Left ventricle myocardium inferior (tissue), 1 donor: ENCODE measurements at regions not wholly inside any gene's neighbourhood (a gene's known extent, or its start where the extent isn't known, plus 50 kb on each side); places are given as distances from the start of the nearest gene placed in this dataset.

Experiments
- DNase-seq: peaks from one replicate; pipeline ENCODE4 v3.0.0-alpha.2; 2020
- H3K27ac ChIP-seq: fragments of 200-600 bp; replicated peaks from 2 replicates; pipeline ENCODE4 v1.8.0; 2021
- H3K27me3 ChIP-seq: fragments of 200-600 bp; 2 replicates; pipeline ENCODE4 v1.8.0; 2021; ENCODE audit warnings: low read depth
- H3K36me3 ChIP-seq: fragments of 200-600 bp; 2 replicates; pipeline ENCODE4 v1.8.0; 2021
- H3K4me1 ChIP-seq: fragments of 200-600 bp; 2 replicates; pipeline ENCODE4 v1.8.0; 2021
- H3K4me3 ChIP-seq: fragments of 200-600 bp; 2 replicates; pipeline ENCODE4 v1.8.0; 2021; ENCODE audit warnings: mild to moderate bottlenecking, moderate library complexity
- H3K9me3 ChIP-seq: fragments of 200-600 bp; replicated peaks from 2 replicates; pipeline ENCODE4 v1.8.0; 2021
- intact Hi-C: fragments of 100-400 bp; cut with micrococcal nuclease; formaldehyde crosslinking; loops from one replicate; pipeline ENCODE4 v1.11.0; 2022
- TF ChIP-seq, protein P1 (sequence below): fragments of 200-600 bp; IDR thresholded peaks from 2 replicates; pipeline ENCODE4 v1.8.0; 2021; ENCODE audit warnings: antibody characterized with exemption, mild to moderate bottlenecking, borderline replicate concordance
- donor health status: DM: no; HTN: yes; CAD: no; lungs with severe emphysema.

DNA sequence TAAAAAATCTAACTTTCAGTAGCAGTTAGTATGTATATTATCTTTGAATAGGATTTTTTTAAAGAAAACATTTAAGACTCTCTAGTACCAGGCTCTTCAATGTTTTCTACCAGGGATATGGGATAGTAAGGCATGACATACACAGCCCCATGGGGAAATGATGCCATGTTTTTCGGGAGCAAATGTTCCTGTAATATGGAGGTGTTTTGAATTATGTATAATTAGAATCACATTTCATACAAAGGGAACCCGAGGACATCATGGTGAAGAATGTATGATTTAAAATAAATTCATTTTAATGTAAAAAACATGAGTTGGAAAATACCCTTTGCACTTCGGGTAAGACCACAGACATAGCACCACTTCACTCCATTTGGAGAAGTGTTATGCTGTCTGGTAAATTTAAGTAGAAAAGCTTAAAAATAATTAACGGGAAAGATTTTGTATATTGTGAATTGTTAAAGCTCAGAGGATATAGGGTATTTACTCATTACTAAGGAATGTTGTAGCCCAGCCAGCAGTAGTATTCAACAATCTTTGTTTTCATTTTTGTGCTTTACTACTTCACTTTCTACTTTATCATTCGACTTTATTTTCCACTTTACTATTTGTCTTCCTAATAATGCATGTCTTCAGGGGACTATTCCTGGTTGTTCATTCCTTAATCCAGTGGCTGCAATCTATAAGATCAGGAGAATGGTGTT, 2050.7 kb downstream of the ARAP2 start:
- H3K27me3 ChIP-seq, result no peaks in the 10 kb centered on the region
- intact Hi-C loops, result no loop called here
- TF ChIP-seq, protein P1, sequence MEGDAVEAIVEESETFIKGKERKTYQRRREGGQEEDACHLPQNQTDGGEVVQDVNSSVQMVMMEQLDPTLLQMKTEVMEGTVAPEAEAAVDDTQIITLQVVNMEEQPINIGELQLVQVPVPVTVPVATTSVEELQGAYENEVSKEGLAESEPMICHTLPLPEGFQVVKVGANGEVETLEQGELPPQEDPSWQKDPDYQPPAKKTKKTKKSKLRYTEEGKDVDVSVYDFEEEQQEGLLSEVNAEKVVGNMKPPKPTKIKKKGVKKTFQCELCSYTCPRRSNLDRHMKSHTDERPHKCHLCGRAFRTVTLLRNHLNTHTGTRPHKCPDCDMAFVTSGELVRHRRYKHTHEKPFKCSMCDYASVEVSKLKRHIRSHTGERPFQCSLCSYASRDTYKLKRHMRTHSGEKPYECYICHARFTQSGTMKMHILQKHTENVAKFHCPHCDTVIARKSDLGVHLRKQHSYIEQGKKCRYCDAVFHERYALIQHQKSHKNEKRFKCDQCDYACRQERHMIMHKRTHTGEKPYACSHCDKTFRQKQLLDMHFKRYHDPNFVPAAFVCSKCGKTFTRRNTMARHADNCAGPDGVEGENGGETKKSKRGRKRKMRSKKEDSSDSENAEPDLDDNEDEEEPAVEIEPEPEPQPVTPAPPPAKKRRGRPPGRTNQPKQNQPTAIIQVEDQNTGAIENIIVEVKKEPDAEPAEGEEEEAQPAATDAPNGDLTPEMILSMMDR, result no peak
- H3K36me3 ChIP-seq, result no peaks in the 10 kb centered on the region
- no peaks in the 10 kb centered on the region for H3K4me1 ChIP-seq
- H3K27ac ChIP-seq, result no peak overlapping the region
- H3K9me3 ChIP-seq, result no peaks in the 10 kb centered on the region
- DNase-seq, result no peak
- no peak overlapping the region for H3K4me3 ChIP-seq

DNA sequence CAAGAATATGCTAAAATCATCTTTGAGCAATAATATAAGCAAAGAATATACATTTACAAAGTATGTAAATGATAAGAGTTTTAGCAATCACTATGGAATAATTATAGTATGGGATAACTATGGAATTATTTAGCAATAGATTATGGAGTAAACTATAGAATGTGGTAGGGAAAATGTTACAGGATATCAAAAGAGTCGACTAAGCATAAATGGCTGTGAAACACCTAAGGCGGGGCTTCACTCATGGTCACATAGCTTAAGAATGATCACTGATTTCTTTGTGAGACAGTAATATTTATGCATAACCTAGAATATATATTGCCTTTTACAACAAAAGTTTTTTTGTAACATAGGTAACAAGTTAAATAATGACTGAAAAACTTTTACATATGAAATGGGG, 2049.7 kb downstream of the ARAP2 start:
- Histone ChIP-seq H3K4me3 (no peak overlapping the region), H3K27me3 (no peaks in the 10 kb centered on the region), H3K9me3 (no peaks in the 10 kb centered on the region), H3K27ac (no peak overlapping the region), H3K36me3 (no peaks in the 10 kb centered on the region), H3K4me1 (no peaks in the 10 kb centered on the region)
- TF ChIP-seq, protein P1, result no peak
- no peak for DNase-seq
- intact Hi-C loops, result no loop called here

DNA sequence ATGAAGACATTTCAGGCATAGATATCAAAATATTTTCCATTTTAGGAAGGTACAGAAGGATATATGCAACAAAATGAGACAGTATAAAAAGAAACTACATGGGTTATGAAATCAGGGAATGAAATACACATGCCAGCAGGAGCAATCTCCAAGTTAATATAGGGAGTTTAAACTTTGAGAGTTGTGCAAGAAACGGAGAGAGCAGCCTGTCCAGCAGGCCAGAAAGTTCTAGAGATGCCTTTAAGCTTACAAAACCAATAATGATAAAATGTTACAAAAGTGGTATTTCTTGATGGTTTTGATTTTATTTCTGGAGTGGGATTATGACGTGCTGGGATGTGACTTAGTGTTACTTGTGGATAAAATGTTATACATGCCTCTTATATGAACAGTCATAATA, 2047.9 kb downstream of the ARAP2 start:
- no peaks in the 10 kb centered on the region for H3K4me1 ChIP-seq
- H3K27ac ChIP-seq, result no peak overlapping the region
- DNase-seq, result no peak
- no peak overlapping the region for H3K4me3 ChIP-seq
- intact Hi-C loops, result no loop called here
- no peaks in the 10 kb centered on the region for H3K27me3 ChIP-seq
- no peaks in the 10 kb centered on the region for H3K9me3 ChIP-seq
- H3K36me3 ChIP-seq, result no peaks in the 10 kb centered on the region
- TF ChIP-seq, protein P1, result no peak

DNA sequence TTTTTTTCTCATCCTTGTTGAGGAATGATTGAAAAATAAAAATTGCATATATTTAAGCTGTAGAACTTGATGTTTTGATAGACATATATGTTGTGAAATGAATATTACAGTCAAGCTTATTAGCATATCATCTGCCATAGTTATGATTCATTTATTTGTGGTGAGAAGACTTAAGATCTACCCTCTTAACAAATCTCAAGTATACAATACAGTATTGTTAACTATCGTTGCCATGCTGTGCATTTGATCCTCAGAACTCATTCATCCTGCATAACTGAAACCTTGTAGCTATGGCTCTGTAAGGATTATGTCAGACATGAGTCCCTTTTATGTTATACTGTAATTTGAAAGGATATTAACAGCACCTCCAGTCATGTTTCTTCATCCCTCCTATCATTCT, 2045.3 kb downstream of the ARAP2 start:
- no peak for DNase-seq
- Histone ChIP-seq H3K4me1 (no peaks in the 10 kb centered on the region), H3K4me3 (no peak overlapping the region), H3K9me3 (no peaks in the 10 kb centered on the region), H3K27ac (no peak overlapping the region), H3K36me3 (no peaks in the 10 kb centered on the region), H3K27me3 (no peaks in the 10 kb centered on the region)
- TF ChIP-seq, protein P1, result no peak
- intact Hi-C loops, result no loop called here

DNA sequence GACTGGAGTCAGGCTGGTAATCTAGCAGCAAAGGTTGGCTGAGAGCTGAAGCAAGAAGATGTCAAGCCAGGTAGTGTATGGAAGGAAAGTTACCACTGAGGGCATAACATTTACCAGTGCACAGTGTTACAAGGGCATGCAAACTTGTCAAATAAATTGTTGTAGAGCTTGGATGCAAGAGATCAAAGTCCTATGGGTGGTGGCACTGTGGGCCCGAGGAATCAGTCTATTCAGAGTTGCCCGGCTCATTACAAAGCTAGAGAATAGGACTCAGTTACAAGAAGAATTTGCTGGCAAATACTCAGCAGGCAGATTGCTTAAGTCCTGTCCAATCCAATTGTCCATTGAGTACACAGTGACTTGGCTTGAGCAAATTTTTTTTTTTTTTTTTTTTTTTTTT, 2043.8 kb downstream of the ARAP2 start:
- Histone ChIP-seq H3K4me3 (no peak overlapping the region), H3K27ac (no peak overlapping the region), H3K9me3 (no peaks in the 10 kb centered on the region)

More for the DNA sequence above, 2043.8 kb downstream of the ARAP2 start:
- TF ChIP-seq, protein P1, result no peak
- intact Hi-C loops, result no loop called here
- Histone ChIP-seq H3K27me3 (no peaks in the 10 kb centered on the region), H3K36me3 (no peaks in the 10 kb centered on the region), H3K4me1 (no peaks in the 10 kb centered on the region)
- no peak for DNase-seq
